Motor neuron (in vitro differentiated cells): ENCODE measurements at regions not wholly inside any gene's neighbourhood (a gene's known extent, or its start where the extent isn't known, plus 50 kb on each side); places are given as distances from the start of the nearest gene placed in this dataset.

ENCODE experiments used
- ATAC-seq, 8 experiments: fragments of 200-7000 bp; cut with Tn5 transposase; replicated peaks in 6 of 8; 2 replicates each; pipeline ENCODE4 v1.8.0; 2021; ENCODE audit warnings: mild to moderate bottlenecking in 8 of 8, moderate library complexity in 8 of 8
- H3K27ac ChIP-seq, 2 donors: fragments of 250-450 bp; sonication (Bioruptor Pico); 2 replicates each; pipeline ENCODE4 v1.9.0; 2021; ENCODE audit warnings: antibody characterized with exemption in 2 of 2, mild to moderate bottlenecking in 2 of 2, moderate library complexity in 1 of 2
- H3K4me1 ChIP-seq, 2 donors: fragments of 250-450 bp; sonication (Bioruptor Pico); replicated peaks in 1 of 2; 2 replicates each; pipeline ENCODE4 v1.6.1; 2021; ENCODE audit warnings: antibody characterized with exemption in 2 of 2, mild to moderate bottlenecking in 2 of 2, moderate library complexity in 1 of 2
- H3K4me3 ChIP-seq, 5 donors: fragments of 250-450 bp; sonication (Bioruptor Pico); 2 replicates each; pipeline ENCODE4 v1.9.0; 2021; ENCODE audit warnings: antibody characterized with exemption in 5 of 5, mild to moderate bottlenecking in 5 of 5, moderate library complexity in 4 of 5
- WGBS, 10 experiments: fragments of 450-650 bp; shearing (Covaris generic); methylation state at CpG; one replicate each; pipeline ENCODE4 v1.0.0; 2022; 5-methylcytosine and 5-hydroxymethylcytosine counted together
- in situ Hi-C, 9 experiments: fragments of 400-800 bp; cut with MboI; loops; one replicate each; pipeline ENCODE4 v1.15.0; 2021; ENCODE audit warnings: low sequenced_read_pairs in 9 of 9, low pct_unique_long_range_greater_than_20kb in 2 of 9; ENCODE audit not compliant: unreplicated experiment in 9 of 9

GRCh38 chr13:76635232-76636230 is 250.7 kb downstream of the KCTD12 start:
- ATAC-seq = no peak
- Histone ChIP-seq H3K27ac (no peak overlapping the region), H3K4me1 (peaks cover 0 to 4% of the 10 kb centered on the region in 2 donors), H3K4me3 (no peak overlapping the region)
- in situ Hi-C loops = no loop called here
- WGBS, 10 experiments = 54 to 100% (median 79%) methylated on average over 2 to 6 of the region's 7 CpGs; no CpG with 5 or more reads in 1 of the 10 experiments

GRCh38 chr13:76634431-76635191 is 251.6 kb downstream of the KCTD12 start:
- in situ Hi-C loops = no loop called here
- 47 to 100% (median 88%) methylated on average over 1 to 4 of the region's 6 CpGs; no CpG with 5 or more reads in 2 of the 10 experiments for WGBS, 10 experiments
- Histone ChIP-seq H3K27ac (no peak overlapping the region), H3K4me3 (no peak overlapping the region), H3K4me1 (peaks cover 0 to 4% of the 10 kb centered on the region in 2 donors)
- no peak for ATAC-seq

DNA sequence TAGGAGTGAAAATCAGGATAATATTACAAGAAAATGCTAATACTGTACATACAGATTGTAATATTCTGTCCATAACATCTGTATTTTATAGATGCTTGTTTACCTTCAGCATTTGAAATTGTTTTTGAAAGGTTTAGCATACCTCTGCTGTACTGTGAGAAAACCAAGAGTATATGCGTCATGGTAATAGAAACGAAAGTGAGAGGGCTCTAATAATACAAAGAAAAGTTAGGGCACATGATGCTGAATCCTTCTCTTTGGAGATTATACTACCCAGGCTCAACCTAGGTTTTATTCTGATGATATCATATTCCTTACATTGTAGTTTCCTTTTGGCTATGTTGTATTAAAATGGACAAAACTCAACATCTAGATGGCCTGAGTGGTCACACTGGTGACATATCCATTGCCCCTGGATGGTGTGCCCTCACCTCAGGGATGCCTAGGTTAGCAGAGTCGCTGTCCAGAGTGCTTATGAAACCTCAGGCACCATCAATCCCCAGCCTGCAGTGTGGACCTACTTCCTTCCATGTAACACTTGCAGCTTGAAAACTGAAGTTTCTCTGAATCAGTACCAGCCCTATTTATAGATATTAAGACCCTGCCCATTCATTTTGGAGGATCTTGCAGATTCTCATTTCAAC is 253.7 kb downstream of the KCTD12 start:
- H3K4me3 ChIP-seq = no peak overlapping the region
- ATAC-seq = peak in 3 of 8 experiments; percentile 59 to 79 (median 60)
- 10 to 100% (median 83%) methylated on average over 2 to 3 of the region's 3 CpGs; no CpG with 5 or more reads in 3 of the 10 experiments for WGBS, 10 experiments
- H3K4me1 ChIP-seq = peaks cover 0 to 4% of the 10 kb centered on the region in 2 donors
- H3K27ac ChIP-seq = no peak overlapping the region
- in situ Hi-C loops = no loop called here

- WGBS, 10 experiments = 33 to 92% (median 73%) methylated on average over 1 to 5 of the region's 5 CpGs; no CpG with 5 or more reads in 1 of the 10 experiments
Observed at GRCh38 chr13:76630629-76631230, 255.5 kb downstream of the KCTD12 start.

GRCh38 chr13:76622315-76623040 is 263.7 kb downstream of the KCTD12 start:
- in situ Hi-C loops = no loop called here
- H3K4me1 ChIP-seq = no peaks in the 10 kb centered on the region
- 0 to 80% (median 38%) methylated on average over 1 of the region's 1 CpG; no CpG with 5 or more reads in 2 of the 10 experiments for WGBS, 10 experiments
- peak in 2 of 8 experiments; percentile 64 to 79 for ATAC-seq
- H3K27ac ChIP-seq = no peak overlapping the region
- H3K4me3 ChIP-seq = no peak overlapping the region

More at GRCh38 chr13:76630629-76631230, 255.5 kb downstream of the KCTD12 start:
- in situ Hi-C loops = no loop called here
- peak in 3 of 8 experiments; percentile 12 to 22 (median 17) for ATAC-seq
- H3K27ac ChIP-seq = no peak overlapping the region
- no peaks in the 10 kb centered on the region for H3K4me1 ChIP-seq
- H3K4me3 ChIP-seq = no peak overlapping the region

DNA sequence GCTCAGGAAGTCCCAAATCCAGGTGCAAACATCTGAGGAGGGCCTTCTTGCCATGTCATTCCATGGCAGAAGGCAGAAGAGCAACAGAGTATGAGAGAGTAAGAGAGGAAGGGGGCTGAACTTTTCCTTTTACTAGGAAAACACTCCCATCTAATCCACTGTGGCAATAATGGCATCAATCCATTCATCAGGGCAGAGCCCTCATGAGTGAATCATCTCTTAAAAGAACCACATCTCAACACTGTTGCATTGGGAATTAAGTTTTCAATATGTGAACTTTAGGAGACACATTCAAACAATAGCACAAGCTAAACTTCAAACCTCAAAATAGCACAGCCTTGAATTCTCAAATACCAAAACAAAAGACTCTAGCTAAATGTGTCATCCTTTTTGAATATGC is 264.5 kb downstream of the KCTD12 start:
- no peak overlapping the region for H3K27ac ChIP-seq
- in situ Hi-C loops = no loop called here
- H3K4me3 ChIP-seq = no peak overlapping the region
- H3K4me1 ChIP-seq = no peaks in the 10 kb centered on the region
- peak in 3 of 8 experiments; percentile 39 to 88 (median 86) for ATAC-seq

GRCh38 chr13:76620036-76620435 is 266.2 kb downstream of the KCTD12 start:
- ATAC-seq = no peak
- Histone ChIP-seq H3K4me1 (no peaks in the 10 kb centered on the region), H3K27ac (no peak overlapping the region), H3K4me3 (no peak overlapping the region)
- in situ Hi-C loops = no loop called here
- 40 to 96% (median 82%) methylated on average over 1 to 5 of the region's 5 CpGs for WGBS, 10 experiments

DNA sequence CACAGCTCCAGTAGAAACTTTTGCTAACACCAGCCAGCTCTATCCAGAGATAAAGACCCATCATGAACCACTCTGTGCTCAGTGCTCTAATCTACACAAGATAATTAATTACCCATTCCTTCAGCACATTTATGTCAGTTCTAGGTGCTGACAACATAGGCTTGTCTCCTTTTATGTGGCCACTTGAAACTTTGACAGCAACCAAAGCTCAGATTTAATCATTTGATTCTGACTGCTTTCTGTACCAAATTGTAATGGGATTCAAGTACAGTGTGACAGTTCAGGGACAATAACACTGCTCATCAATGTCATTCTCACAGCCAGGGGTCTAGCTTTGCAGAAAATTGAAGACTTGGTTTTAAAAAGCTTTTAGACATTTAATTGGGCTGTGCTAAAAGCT is 266.6 kb downstream of the KCTD12 start:
- H3K4me3 ChIP-seq = no peak overlapping the region
- in situ Hi-C loops = no loop called here
- no peaks in the 10 kb centered on the region for H3K4me1 ChIP-seq
- ATAC-seq = peak in 1 of 8 experiments; percentile 49
- H3K27ac ChIP-seq = no peak overlapping the region

DNA sequence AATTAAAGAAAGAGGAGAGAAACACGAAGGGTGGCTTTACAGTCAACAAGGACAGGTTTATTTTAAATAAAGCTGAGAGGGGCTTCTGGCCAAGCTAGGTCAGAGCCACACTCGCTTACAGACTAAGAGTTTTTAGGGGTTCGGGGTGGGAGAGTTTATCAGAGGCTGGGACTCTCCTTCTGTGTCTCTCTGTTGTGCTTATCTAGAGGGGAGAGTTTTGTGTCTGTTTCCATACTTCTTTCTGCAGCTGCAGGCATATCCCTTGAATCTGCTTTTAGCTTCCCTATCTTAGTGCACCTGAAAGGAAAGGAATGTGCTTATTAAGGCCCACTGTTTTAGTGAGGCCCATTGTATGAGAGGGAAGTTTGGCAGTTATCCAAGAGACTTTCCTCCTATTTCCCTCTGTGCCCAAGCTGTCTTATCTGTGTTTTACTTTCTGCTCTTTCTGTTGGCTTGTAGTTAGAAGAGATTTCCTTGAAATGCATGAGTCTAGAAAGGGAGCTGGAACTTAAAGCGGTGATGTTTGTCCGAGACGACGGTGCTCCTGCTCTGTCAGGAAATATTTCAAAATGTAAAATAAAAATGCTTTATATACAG is 275.3 kb downstream of the KCTD12 start:
- ATAC-seq = no peak
- no peak overlapping the region for H3K4me3 ChIP-seq
- H3K4me1 ChIP-seq = no peaks in the 10 kb centered on the region
- in situ Hi-C loops = no loop called here
- no peak overlapping the region for H3K27ac ChIP-seq
- WGBS, 10 experiments = 64 to 100% (median 88%) methylated on average over 4 to 7 of the region's 7 CpGs

DNA sequence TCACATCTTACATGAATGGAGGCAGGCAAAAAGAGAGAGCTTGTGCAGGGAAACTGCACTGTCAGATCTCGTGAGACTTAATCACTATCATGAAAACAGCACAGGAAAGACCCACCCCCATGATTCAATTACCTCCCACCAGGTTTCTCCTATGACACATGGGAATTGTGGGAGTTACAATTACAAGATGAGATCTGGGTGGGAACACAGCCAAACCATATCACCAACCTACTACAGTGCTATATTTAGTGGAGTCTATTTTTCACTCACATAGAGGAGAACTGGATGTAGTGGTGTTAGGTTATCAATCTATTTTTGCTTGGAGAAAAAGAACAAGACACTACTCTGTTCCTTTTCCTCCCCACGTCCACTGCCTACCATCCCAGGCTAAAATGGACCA is 276.6 kb downstream of the KCTD12 start:
- in situ Hi-C loops = no loop called here
- H3K27ac ChIP-seq = no peak overlapping the region
- no peaks in the 10 kb centered on the region for H3K4me1 ChIP-seq
- H3K4me3 ChIP-seq = no peak overlapping the region
- WGBS, 10 experiments = 40 to 88% (median 71%) methylated on average over 1 to 2 of the region's 2 CpGs; no CpG with 5 or more reads in 6 of the 10 experiments
- no peak for ATAC-seq

DNA sequence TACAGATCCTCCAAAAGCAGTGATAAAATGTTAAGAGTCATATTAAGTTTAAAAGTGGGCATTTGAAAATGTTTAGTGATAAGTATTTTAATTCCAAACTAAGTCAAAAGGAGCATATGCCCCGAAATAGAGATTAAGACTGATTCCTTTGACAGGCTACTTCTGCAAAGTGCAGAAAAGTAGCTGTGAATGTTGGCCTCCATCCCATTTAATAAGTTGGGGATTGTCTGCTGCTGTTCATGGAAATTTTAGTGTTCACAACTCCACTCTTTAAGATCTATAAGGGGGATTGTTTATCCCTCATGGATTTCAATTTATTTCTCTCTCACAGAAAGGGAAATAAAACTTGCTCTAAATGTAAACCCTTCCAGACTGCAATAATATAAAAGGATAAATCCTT is 278.3 kb downstream of the KCTD12 start:
- Histone ChIP-seq H3K4me3 (no peak overlapping the region), H3K4me1 (no peaks in the 10 kb centered on the region), H3K27ac (no peak overlapping the region)
- 0 to 100% (median 43%) methylated on average over 1 of the region's 1 CpG; no CpG with 5 or more reads in 3 of the 10 experiments for WGBS, 10 experiments
- in situ Hi-C loops = no loop called here
- no peak for ATAC-seq

DNA sequence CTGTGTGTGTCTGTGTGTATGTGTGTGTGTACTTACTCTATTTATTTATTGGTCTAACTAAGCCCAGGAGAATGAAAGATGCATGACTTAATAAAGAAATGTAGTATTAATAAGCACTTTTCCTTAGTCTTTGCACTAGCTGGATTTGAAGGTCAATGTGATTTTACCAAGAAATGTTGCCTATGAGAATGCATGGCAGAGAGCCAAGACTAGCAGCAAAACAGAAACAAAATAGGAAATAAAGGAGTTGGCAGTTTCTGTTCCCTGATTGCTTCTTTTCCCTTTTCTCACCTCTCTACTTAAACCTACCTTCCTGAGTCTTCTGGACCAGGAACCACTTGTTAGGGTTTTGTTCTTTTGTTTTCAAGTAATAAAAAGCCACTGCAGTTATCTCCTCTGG is 286.1 kb downstream of the KCTD12 start:
- in situ Hi-C loops = no loop called here
- H3K4me1 ChIP-seq = no peaks in the 10 kb centered on the region
- no peak for ATAC-seq
- no peak overlapping the region for H3K27ac ChIP-seq
- H3K4me3 ChIP-seq = no peak overlapping the region
